Psoas muscle (tissue), 7 donors: ENCODE measurements at regions not wholly inside any gene's neighbourhood (a gene's known extent, or its start where the extent isn't known, plus 50 kb on each side); places are given as distances from the start of the nearest gene placed in this dataset.

Experiments
- ATAC-seq, 4 donors: fragments of 200-7000 bp; cut with Tn5 transposase; one replicate each; pipeline ENCODE4 v1.9.1; 2020; ENCODE audit warnings: moderate library complexity in 3 of 4, mild to moderate bottlenecking in 2 of 4
- DNase-seq, 2 donors: peaks; one replicate each; pipeline ENCODE4 v3.0.0-alpha.2; 2020
- H3K27ac ChIP-seq: fragments of 200-600 bp; one replicate; pipeline ENCODE4 v1.8.0; 2022
- H3K27me3 ChIP-seq, 3 donors: fragments of 200-600 bp in 1 of 3; one replicate each; pipeline versions ENCODE4 v1.6.1 to v1.8.0; 2013 to 2022; ENCODE audit warnings: low read length in 2 of 3, mild to moderate bottlenecking in 2 of 3, moderate library complexity in 1 of 3; ENCODE audit not compliant: insufficient read depth in 3 of 3
- H3K36me3 ChIP-seq, 2 donors: fragments of 200-600 bp in 1 of 2; one replicate each; pipeline versions ENCODE4 v1.6.1 to v1.8.0; 2013 to 2022; ENCODE audit warnings: low read depth in 1 of 2, mild to moderate bottlenecking in 1 of 2, moderate library complexity in 1 of 2; ENCODE audit not compliant: insufficient read depth in 1 of 2
- H3K4me1 ChIP-seq: fragments of 200-600 bp; one replicate; pipeline ENCODE4 v1.8.0; 2022
- H3K4me3 ChIP-seq: fragments of 200-600 bp; one replicate; pipeline ENCODE4 v1.8.0; 2022; ENCODE audit warnings: mild to moderate bottlenecking
- H3K9me3 ChIP-seq: fragments of 200-600 bp; one replicate; pipeline ENCODE4 v1.8.0; 2022
- CTCF ChIP-seq: fragments of 200-600 bp; IDR thresholded peaks from one replicate; pipeline ENCODE4 v1.8.0; 2022; ENCODE audit warnings: antibody characterized with exemption
- WGBS, 3 donors: extraction: QIAGEN DNeasy Blood & Tissue Kit; methylation state at CpG; one replicate each; pipeline versions ENCODE4 v1.1.6 to v1.1.7; 2013; 5-methylcytosine and 5-hydroxymethylcytosine counted together
- intact Hi-C, 2 donors: fragments of 100-400 bp; cut with DNase I; formaldehyde crosslinking; loops; one replicate each; pipeline versions ENCODE4 v1.11.0 to v1.14.2; 2022
- donor health status: healthy with polysubstance abuse.
- donor health status: DM: no; HTN: no; CAD: no; lungs with moderate emphysema.
- donor health status: Bipolar disorder and iron deficiency.
- donor health status: healthy.
- donor health status: DM: yes; HTN: yes; CAD: no.
- donor health status: DM: no; HTN: no; CAD: no.
- donor health status: DM: yes; HTN: yes; CAD: no.

- ATAC-seq (no peak), DNase-seq (no peak)
- intact Hi-C loops = no loop called here
- Histone ChIP-seq H3K36me3 (no peaks in the 10 kb centered on the region), H3K4me1 (no peaks in the 10 kb centered on the region), H3K4me3 (no peak overlapping the region), H3K27me3 (no peaks in the 10 kb centered on the region), H3K27ac (no peak overlapping the region), H3K9me3 (no peaks in the 10 kb centered on the region)
- TF ChIP-seq CTCF = no peak
Measured at GRCh38 chr2:206845877-206846276, 80.5 kb downstream of the FASTKD2 start.

GRCh38 chr2:206846331-206846730, 80.9 kb downstream of the FASTKD2 start:
- Histone ChIP-seq H3K27ac (no peak overlapping the region), H3K9me3 (no peaks in the 10 kb centered on the region), H3K27me3 (no peaks in the 10 kb centered on the region), H3K36me3 (no peaks in the 10 kb centered on the region), H3K4me1 (no peaks in the 10 kb centered on the region), H3K4me3 (no peak overlapping the region)
- no peak for ATAC-seq
- intact Hi-C loops = no loop called here
- DNase-seq = no peak
- 43 to 64% (median 46%) methylated on average over 3 of the region's 3 CpGs for WGBS, 3 donors
- no peak for TF ChIP-seq CTCF

GRCh38 chr2:206846981-206847834, 81.8 kb downstream of the FASTKD2 start:
- Histone ChIP-seq H3K9me3 (no peaks in the 10 kb centered on the region), H3K4me1 (no peaks in the 10 kb centered on the region), H3K27ac (no peak overlapping the region), H3K4me3 (no peak overlapping the region), H3K36me3 (no peaks in the 10 kb centered on the region), H3K27me3 (no peaks in the 10 kb centered on the region)
- WGBS, 3 donors = 58 to 71% (median 65%) methylated on average over 3 of the region's 3 CpGs
- ATAC-seq = no peak
- no peak for TF ChIP-seq CTCF
- no peak for DNase-seq
- intact Hi-C loops = no loop called here

GRCh38 chr2:206850369-206850768, 85.0 kb downstream of the FASTKD2 start:
- Histone ChIP-seq H3K27ac (no peak overlapping the region), H3K4me1 (no peaks in the 10 kb centered on the region), H3K4me3 (no peak overlapping the region), H3K36me3 (no peaks in the 10 kb centered on the region), H3K9me3 (no peaks in the 10 kb centered on the region), H3K27me3 (no peaks in the 10 kb centered on the region)
- ATAC-seq = no peak
- intact Hi-C loops = no loop called here
- no peak for DNase-seq
- TF ChIP-seq CTCF = no peak

- ATAC-seq = no peak
- DNase-seq = no peak
- Histone ChIP-seq H3K9me3 (no peaks in the 10 kb centered on the region), H3K27ac (no peak overlapping the region), H3K4me1 (no peaks in the 10 kb centered on the region), H3K4me3 (no peak overlapping the region), H3K27me3 (no peaks in the 10 kb centered on the region), H3K36me3 (no peaks in the 10 kb centered on the region)
- no peak for TF ChIP-seq CTCF
- intact Hi-C loops = no loop called here
- WGBS, 3 donors = 92 to 100% (median 93%) methylated on average over 1 of the region's 1 CpG
Measured at GRCh38 chr2:206851521-206851920, 86.1 kb downstream of the FASTKD2 start.
